Ishikawa (cell line): ENCODE measurements at regions not wholly inside any gene's neighbourhood (a gene's known extent, or its start where the extent isn't known, plus 50 kb on each side); places are given as distances from the start of the nearest gene placed in this dataset.
A peak's percentile ranks its signal among the peaks of the same experiment; 100 is the strongest.

Experiments used
- CEBPB ChIP-seq: IDR thresholded peaks from 2 replicates; pipeline ENCODE4 v1.6.1; 2012
- CREB1 ChIP-seq: IDR thresholded peaks from 2 replicates; pipeline ENCODE4 v1.6.1; 2012; ENCODE audit warnings: low read depth
- EGR1 ChIP-seq: IDR thresholded peaks from 2 replicates; pipeline ENCODE4 v1.6.1; 2012
- EP300 ChIP-seq: IDR thresholded peaks from 2 replicates; pipeline ENCODE4 v1.6.1; 2012; ENCODE audit warnings: borderline replicate concordance
- FOXM1 ChIP-seq: IDR thresholded peaks from 2 replicates; pipeline ENCODE4 v1.6.1; 2012; ENCODE audit warnings: low read depth, borderline replicate concordance
- MAX ChIP-seq: IDR thresholded peaks from 2 replicates; pipeline ENCODE4 v1.6.1; 2012
- NFIC ChIP-seq: IDR thresholded peaks from 2 replicates; pipeline ENCODE4 v1.6.1; 2012
- RAD21 ChIP-seq: IDR thresholded peaks from 2 replicates; pipeline ENCODE4 v1.6.1; 2012; ENCODE audit warnings: low read depth
- REST ChIP-seq: IDR thresholded peaks from 2 replicates; pipeline ENCODE4 v1.6.1; 2012; ENCODE audit warnings: low read depth, mild to moderate bottlenecking
- TAF1 ChIP-seq: IDR thresholded peaks from 2 replicates; pipeline ENCODE4 v1.6.1; 2012; ENCODE audit warnings: low read depth, mild to moderate bottlenecking
- TCF12 ChIP-seq: IDR thresholded peaks from 2 replicates; pipeline ENCODE4 v1.6.1; 2012; ENCODE audit warnings: low read depth
- TEAD4 ChIP-seq: IDR thresholded peaks from 2 replicates; pipeline ENCODE4 v1.6.1; 2012
- USF1 ChIP-seq: IDR thresholded peaks from 2 replicates; pipeline ENCODE4 v1.6.1; 2012
- YY1 ChIP-seq: IDR thresholded peaks from 2 replicates; pipeline ENCODE4 v1.6.1; 2012; ENCODE audit warnings: low read depth
- ZBTB7A ChIP-seq: IDR thresholded peaks from 2 replicates; pipeline ENCODE4 v1.6.1; 2012; ENCODE audit warnings: low read depth

- TF ChIP-seq EGR1, result no peak
- peak; percentile 62 for TF ChIP-seq RAD21
Observed at GRCh38 chr2:153163055-153163454, 315.5 kb downstream of the RPRM start.

GRCh38 chr2:153156743-153157142 is 321.8 kb downstream of the RPRM start:
- no peak for TF ChIP-seq REST

- no peak for TF ChIP-seq TAF1
- no peak for TF ChIP-seq MAX
- no peak for TF ChIP-seq EP300
- no peak for TF ChIP-seq CREB1
- TF ChIP-seq TEAD4, result no peak
- no peak for TF ChIP-seq RAD21
- TF ChIP-seq REST, result no peak
- no peak for TF ChIP-seq EGR1
- TF ChIP-seq YY1, result no peak
- TF ChIP-seq TCF12, result no peak
- TF ChIP-seq CEBPB, result no peak
Observed at GRCh38 chr2:153152036-153152435, 326.5 kb downstream of the RPRM start.

GRCh38 chr2:153145470-153145978 is 333.0 kb downstream of the RPRM start:
- TF ChIP-seq NFIC (no peak), FOXM1 (no peak)

- no peak for TF ChIP-seq EGR1
- TF ChIP-seq EP300, result no peak
- TF ChIP-seq FOXM1, result no peak
- TF ChIP-seq TCF12, result no peak
- no peak for TF ChIP-seq TEAD4
- no peak for TF ChIP-seq CEBPB
- no peak for TF ChIP-seq ZBTB7A
- TF ChIP-seq YY1, result no peak
- no peak for TF ChIP-seq USF1
- no peak for TF ChIP-seq TAF1
- no peak for TF ChIP-seq RAD21
- no peak for TF ChIP-seq REST
- no peak for TF ChIP-seq CREB1
Observed at GRCh38 chr2:153143540-153143939, 335.0 kb downstream of the RPRM start.

- TF ChIP-seq ZBTB7A, result no peak
- no peak for TF ChIP-seq NFIC
- no peak for TF ChIP-seq MAX
- TF ChIP-seq YY1, result no peak
- no peak for TF ChIP-seq EP300
- no peak for TF ChIP-seq RAD21
- no peak for TF ChIP-seq TEAD4
- TF ChIP-seq USF1, result no peak
- TF ChIP-seq TAF1, result no peak
- no peak for TF ChIP-seq TCF12
- no peak for TF ChIP-seq CEBPB
- no peak for TF ChIP-seq CREB1
- TF ChIP-seq EGR1, result no peak
- no peak for TF ChIP-seq REST
- no peak for TF ChIP-seq FOXM1
Observed at GRCh38 chr2:153140498-153140897, 338.1 kb downstream of the RPRM start.
